ENCODE measurements at regions not wholly inside any gene's neighbourhood (a gene's known extent, or its start where the extent isn't known, plus 50 kb on each side); places are given as distances from the start of the nearest gene placed in this dataset.

GRCh38 chr1:244137725-244138124 lies 86.6 kb downstream of the ZBTB18 start:
- H3K27ac Mint-ChIP-seq (ENCODE audit: unreplicated experiment), result peak overlapping the region; percentile 98
- no peak for TF ChIP-seq CTCF (IDR thresholded peaks at IDR 0.05; ENCODE audit: unreplicated experiment)
- H3K27me3 Mint-ChIP-seq (ENCODE audit: unreplicated experiment), result peaks cover 2% of the 10 kb centered on the region
- H3K36me3 Mint-ChIP-seq (ENCODE audit: low read depth, unreplicated experiment), result peaks cover 4% of the 10 kb centered on the region
- H3K4me1 Mint-ChIP-seq (ENCODE audit: unreplicated experiment), result peaks cover 41% of the 10 kb centered on the region
- no peak overlapping the region for H3K4me3 Mint-ChIP-seq (ENCODE audit: unreplicated experiment)
- H3K9me3 Mint-ChIP-seq (ENCODE audit: unreplicated experiment), result no peaks in the 10 kb centered on the region
- no peak for DNase-seq (ENCODE audit: low spot score)

- no peak for TF ChIP-seq CTCF (IDR thresholded peaks at IDR 0.05; ENCODE audit: unreplicated experiment)
- Mint-ChIP-seq H3K27ac (ENCODE audit: unreplicated experiment) (peak overlapping the region; percentile 98), H3K36me3 (ENCODE audit: low read depth, unreplicated experiment) (peaks cover 4% of the 10 kb centered on the region), H3K4me1 (ENCODE audit: unreplicated experiment) (peaks cover 41% of the 10 kb centered on the region), H3K4me3 (ENCODE audit: unreplicated experiment) (no peak overlapping the region), H3K27me3 (ENCODE audit: unreplicated experiment) (peaks cover 2% of the 10 kb centered on the region), H3K9me3 (ENCODE audit: unreplicated experiment) (no peaks in the 10 kb centered on the region)
- peak; percentile 62 for DNase-seq (ENCODE audit: low spot score)
Observed at GRCh38 chr1:244138399-244138798, 87.3 kb downstream of the ZBTB18 start.

GRCh38 chr1:244139655-244140054 lies 88.6 kb downstream of the ZBTB18 start:
- H3K9me3 Mint-ChIP-seq (ENCODE audit: unreplicated experiment), result no peaks in the 10 kb centered on the region
- peaks cover 4% of the 10 kb centered on the region for H3K36me3 Mint-ChIP-seq (ENCODE audit: low read depth, unreplicated experiment)

GRCh38 chr1:244140420-244140819 lies 89.3 kb downstream of the ZBTB18 start:
- TF ChIP-seq CTCF (IDR thresholded peaks at IDR 0.05; ENCODE audit: unreplicated experiment), result no peak
- H3K4me1 Mint-ChIP-seq (ENCODE audit: unreplicated experiment), result peaks cover 41% of the 10 kb centered on the region
- peak overlapping the region; percentile 98 for H3K27ac Mint-ChIP-seq (ENCODE audit: unreplicated experiment)
- peaks cover 2% of the 10 kb centered on the region for H3K27me3 Mint-ChIP-seq (ENCODE audit: unreplicated experiment)
- H3K4me3 Mint-ChIP-seq (ENCODE audit: unreplicated experiment), result no peak overlapping the region
- H3K36me3 Mint-ChIP-seq (ENCODE audit: low read depth, unreplicated experiment), result peaks cover 4% of the 10 kb centered on the region
- DNase-seq (ENCODE audit: low spot score), result no peak
- H3K9me3 Mint-ChIP-seq (ENCODE audit: unreplicated experiment), result no peaks in the 10 kb centered on the region

More at GRCh38 chr1:244139655-244140054, 88.6 kb downstream of the ZBTB18 start:
- no peak overlapping the region for H3K4me3 Mint-ChIP-seq (ENCODE audit: unreplicated experiment)
- peaks cover 41% of the 10 kb centered on the region for H3K4me1 Mint-ChIP-seq (ENCODE audit: unreplicated experiment)
- no peak for TF ChIP-seq CTCF (IDR thresholded peaks at IDR 0.05; ENCODE audit: unreplicated experiment)
- H3K27ac Mint-ChIP-seq (ENCODE audit: unreplicated experiment), result peak overlapping the region; percentile 98
- H3K27me3 Mint-ChIP-seq (ENCODE audit: unreplicated experiment), result peaks cover 2% of the 10 kb centered on the region
- DNase-seq (ENCODE audit: low spot score), result no peak

GRCh38 chr1:244144053-244144452 lies 93.0 kb downstream of the ZBTB18 start:
- H3K4me1 Mint-ChIP-seq (ENCODE audit: unreplicated experiment), result peaks cover 22% of the 10 kb centered on the region
- H3K36me3 Mint-ChIP-seq (ENCODE audit: low read depth, unreplicated experiment), result peaks cover 4% of the 10 kb centered on the region
- no peak for TF ChIP-seq CTCF (IDR thresholded peaks at IDR 0.05; ENCODE audit: unreplicated experiment)
- H3K27ac Mint-ChIP-seq (ENCODE audit: unreplicated experiment), result no peak overlapping the region
- no peaks in the 10 kb centered on the region for H3K9me3 Mint-ChIP-seq (ENCODE audit: unreplicated experiment)
- no peaks in the 10 kb centered on the region for H3K27me3 Mint-ChIP-seq (ENCODE audit: unreplicated experiment)
- H3K4me3 Mint-ChIP-seq (ENCODE audit: unreplicated experiment), result no peak overlapping the region
- no peak for DNase-seq (ENCODE audit: low spot score)

Data from endothelial cell (in vitro differentiated cells).